ENCODE measurements at regions not wholly inside any gene's neighbourhood (a gene's known extent, or its start where the extent isn't known, plus 50 kb on each side); places are given as distances from the start of the nearest gene placed in this dataset.
A peak's percentile ranks its signal among the peaks of the same experiment; 100 is the strongest.
"Not testable (repeated sequence)": the region's sequence is repeated elsewhere in the genome, so short reads cannot be mapped to it uniquely, and the experiment has no call there.

GRCh38 chr3:56931836-56932235 lies 128.6 kb upstream of the SPATA12 start:
- FAIRE-seq (no peak), DNase-seq (no peak)
- Histone ChIP-seq H3K27ac (ENCODE audit: low read depth in 1 of 3, low read length in 2 of 3) (no peak overlapping the region), H3K36me3 (ENCODE audit: control insufficient read depth in 3 of 3, insufficient read depth in 2 of 3, low read depth in 1 of 3, low read length in 3 of 3) (no peaks in the 10 kb centered on the region), H3K4me1 (ENCODE audit: control insufficient read depth in 3 of 3, insufficient read depth in 2 of 3, low read depth in 1 of 3, low read length in 2 of 3) (peaks cover 0 to 3% (median 2%) of the 10 kb centered on the region in 3 donors), H3K4me3 (ENCODE audit: low read depth in 1 of 3, low read length in 3 of 3) (no peak overlapping the region), H3K9me3 (ENCODE audit: control insufficient read depth in 2 of 2, insufficient read depth in 1 of 2, low read depth in 1 of 2, low read length in 1 of 2) (peaks cover 0 to 15% of the 10 kb centered on the region in 2 donors), H3K27me3 (ENCODE audit: control insufficient read depth in 3 of 3, insufficient read depth in 3 of 3, low read length in 3 of 3) (no peaks in the 10 kb centered on the region)

GRCh38 chr3:56930706-56931105 lies 129.0 kb upstream of the ARHGEF3 start:
- no peak for FAIRE-seq
- no peak for DNase-seq
- Histone ChIP-seq H3K27me3 (ENCODE audit: control insufficient read depth in 3 of 3, insufficient read depth in 3 of 3, low read length in 3 of 3) (no peaks in the 10 kb centered on the region), H3K27ac (ENCODE audit: low read depth in 1 of 3, low read length in 2 of 3) (no peak overlapping the region), H3K9me3 (ENCODE audit: control insufficient read depth in 2 of 2, insufficient read depth in 1 of 2, low read depth in 1 of 2, low read length in 1 of 2) (peaks cover 0 to 15% of the 10 kb centered on the region in 2 donors), H3K4me1 (ENCODE audit: control insufficient read depth in 3 of 3, insufficient read depth in 2 of 3, low read depth in 1 of 3, low read length in 2 of 3) (peaks cover 0 to 4% (median 3%) of the 10 kb centered on the region in 3 donors), H3K4me3 (ENCODE audit: low read depth in 1 of 3, low read length in 3 of 3) (no peak overlapping the region), H3K36me3 (ENCODE audit: control insufficient read depth in 3 of 3, insufficient read depth in 2 of 3, low read depth in 1 of 3, low read length in 3 of 3) (no peaks in the 10 kb centered on the region)
- WGBS, 3 donors = 87 to 90% (median 89%) methylated on average over 5 of the region's 5 CpGs

- no peaks in the 10 kb centered on the region for H3K27me3 ChIP-seq (ENCODE audit: control insufficient read depth in 3 of 3, insufficient read depth in 3 of 3, low read length in 3 of 3)
- FAIRE-seq (no peak), DNase-seq (no peak)
- H3K9me3 ChIP-seq (ENCODE audit: control insufficient read depth in 2 of 2, insufficient read depth in 1 of 2, low read depth in 1 of 2, low read length in 1 of 2) = peaks cover 0 to 15% of the 10 kb centered on the region in 2 donors
- WGBS, 3 donors = 80 to 86% (median 85%) methylated on average over 10 of the region's 10 CpGs
- no peak overlapping the region for H3K27ac ChIP-seq (ENCODE audit: low read depth in 1 of 3, low read length in 2 of 3)
- H3K4me3 ChIP-seq (ENCODE audit: low read depth in 1 of 3, low read length in 3 of 3) = no peak overlapping the region
- H3K36me3 ChIP-seq (ENCODE audit: control insufficient read depth in 3 of 3, insufficient read depth in 2 of 3, low read depth in 1 of 3, low read length in 3 of 3) = no peaks in the 10 kb centered on the region
- H3K4me1 ChIP-seq (ENCODE audit: control insufficient read depth in 3 of 3, insufficient read depth in 2 of 3, low read depth in 1 of 3, low read length in 2 of 3) = peaks cover 0 to 4% (median 3%) of the 10 kb centered on the region in 3 donors
Measured at GRCh38 chr3:56929809-56930615, 128.3 kb upstream of the ARHGEF3 start.

- peak in 1 of 2 donors; percentile 38 for DNase-seq
- Histone ChIP-seq H3K27me3 (ENCODE audit: control insufficient read depth in 3 of 3, insufficient read depth in 3 of 3, low read length in 3 of 3) (no peaks in the 10 kb centered on the region), H3K9me3 (ENCODE audit: control insufficient read depth in 2 of 2, insufficient read depth in 1 of 2, low read depth in 1 of 2, low read length in 1 of 2) (peaks cover 0 to 3% of the 10 kb centered on the region in 2 donors), H3K4me3 (ENCODE audit: low read depth in 1 of 3, low read length in 3 of 3) (no peak overlapping the region), H3K4me1 (ENCODE audit: control insufficient read depth in 3 of 3, insufficient read depth in 2 of 3, low read depth in 1 of 3, low read length in 2 of 3) (peaks cover 0 to 9% (median 4%) of the 10 kb centered on the region in 3 donors), H3K36me3 (ENCODE audit: control insufficient read depth in 3 of 3, insufficient read depth in 2 of 3, low read depth in 1 of 3, low read length in 3 of 3) (no peaks in the 10 kb centered on the region), H3K27ac (ENCODE audit: low read depth in 1 of 3, low read length in 2 of 3) (peak overlapping the region in 1 of 3 donors; percentile 11)
- FAIRE-seq = no peak
- 32 to 43% (median 33%) methylated on average over 3 of the region's 3 CpGs for WGBS, 3 donors
Measured at GRCh38 chr3:56928379-56929068, 126.8 kb upstream of the ARHGEF3 start.

- H3K36me3 ChIP-seq (ENCODE audit: control insufficient read depth in 3 of 3, insufficient read depth in 2 of 3, low read depth in 1 of 3, low read length in 3 of 3) = no peaks in the 10 kb centered on the region
- no peak overlapping the region for H3K4me3 ChIP-seq (ENCODE audit: low read depth in 1 of 3, low read length in 3 of 3)
- H3K27me3 ChIP-seq (ENCODE audit: control insufficient read depth in 3 of 3, insufficient read depth in 3 of 3, low read length in 3 of 3) = no peaks in the 10 kb centered on the region
- no peaks in the 10 kb centered on the region for H3K9me3 ChIP-seq (ENCODE audit: control insufficient read depth in 2 of 2, insufficient read depth in 1 of 2, low read depth in 1 of 2, low read length in 1 of 2)
- H3K27ac ChIP-seq (ENCODE audit: low read depth in 1 of 3, low read length in 2 of 3) = no peak overlapping the region
- 65 to 83% (median 76%) methylated on average over 2 of the region's 2 CpGs for WGBS, 3 donors
- FAIRE-seq (no peak), DNase-seq (no peak)
- peaks cover 0 to 9% (median 4%) of the 10 kb centered on the region in 3 donors for H3K4me1 ChIP-seq (ENCODE audit: control insufficient read depth in 3 of 3, insufficient read depth in 2 of 3, low read depth in 1 of 3, low read length in 2 of 3)
Measured at GRCh38 chr3:56927855-56928254, 126.1 kb upstream of the ARHGEF3 start.

- H3K4me1 ChIP-seq (ENCODE audit: control insufficient read depth in 3 of 3, insufficient read depth in 2 of 3, low read depth in 1 of 3, low read length in 2 of 3) = peaks cover 0 to 9% (median 4%) of the 10 kb centered on the region in 3 donors
- FAIRE-seq = no peak
Measured at GRCh38 chr3:56926947-56927282, 125.2 kb upstream of the ARHGEF3 start.

GRCh38 chr3:56926243-56926946 lies 124.6 kb upstream of the ARHGEF3 start:
- Histone ChIP-seq H3K36me3 (ENCODE audit: control insufficient read depth in 3 of 3, insufficient read depth in 2 of 3, low read depth in 1 of 3, low read length in 3 of 3) (no peaks in the 10 kb centered on the region), H3K4me1 (ENCODE audit: control insufficient read depth in 3 of 3, insufficient read depth in 2 of 3, low read depth in 1 of 3, low read length in 2 of 3) (peaks cover 0 to 9% (median 4%) of the 10 kb centered on the region in 3 donors), H3K4me3 (ENCODE audit: low read depth in 1 of 3, low read length in 3 of 3) (no peak overlapping the region), H3K27me3 (ENCODE audit: control insufficient read depth in 3 of 3, insufficient read depth in 3 of 3, low read length in 3 of 3) (no peaks in the 10 kb centered on the region), H3K27ac (ENCODE audit: low read depth in 1 of 3, low read length in 2 of 3) (no peak overlapping the region), H3K9me3 (ENCODE audit: control insufficient read depth in 2 of 2, insufficient read depth in 1 of 2, low read depth in 1 of 2, low read length in 1 of 2) (no peaks in the 10 kb centered on the region)
- 68 to 86% (median 73%) methylated on average over 3 of the region's 3 CpGs for WGBS, 3 donors
- FAIRE-seq = no peak
- no peak for DNase-seq

More at GRCh38 chr3:56926947-56927282, 125.2 kb upstream of the ARHGEF3 start:
- H3K9me3 ChIP-seq (ENCODE audit: control insufficient read depth in 2 of 2, insufficient read depth in 1 of 2, low read depth in 1 of 2, low read length in 1 of 2) = no peaks in the 10 kb centered on the region
- no peak overlapping the region for H3K27ac ChIP-seq (ENCODE audit: low read depth in 1 of 3, low read length in 2 of 3)
- 84 to 100% (median 89%) methylated on average over 2 of the region's 2 CpGs for WGBS, 3 donors
- H3K4me3 ChIP-seq (ENCODE audit: low read depth in 1 of 3, low read length in 3 of 3) = no peak overlapping the region
- H3K36me3 ChIP-seq (ENCODE audit: control insufficient read depth in 3 of 3, insufficient read depth in 2 of 3, low read depth in 1 of 3, low read length in 3 of 3) = no peaks in the 10 kb centered on the region
- no peaks in the 10 kb centered on the region for H3K27me3 ChIP-seq (ENCODE audit: control insufficient read depth in 3 of 3, insufficient read depth in 3 of 3, low read length in 3 of 3)
- DNase-seq = no peak

GRCh38 chr3:56924700-56925099 lies 123.0 kb upstream of the ARHGEF3 start:
- not testable (repeated sequence) for FAIRE-seq; H3K9me3 ChIP-seq (ENCODE audit: control insufficient read depth in 2 of 2, insufficient read depth in 1 of 2, low read depth in 1 of 2, low read length in 1 of 2); DNase-seq; H3K27me3 ChIP-seq (ENCODE audit: control insufficient read depth in 3 of 3, insufficient read depth in 3 of 3, low read length in 3 of 3); H3K36me3 ChIP-seq (ENCODE audit: control insufficient read depth in 3 of 3, insufficient read depth in 2 of 3, low read depth in 1 of 3, low read length in 3 of 3); H3K4me3 ChIP-seq (ENCODE audit: low read depth in 1 of 3, low read length in 3 of 3); H3K4me1 ChIP-seq (ENCODE audit: control insufficient read depth in 3 of 3, insufficient read depth in 2 of 3, low read depth in 1 of 3, low read length in 2 of 3)
- 94 to 100% (median 100%) methylated on average over 1 of the region's 1 CpG for WGBS, 3 donors
- H3K27ac ChIP-seq (ENCODE audit: low read depth in 1 of 3, low read length in 2 of 3) = peak overlapping the region in 1 of 3 donors; percentile 87

All from small intestine (tissue), 7 donors.